ENCODE measurements at regions not wholly inside any gene's neighbourhood (a gene's known extent, or its start where the extent isn't known, plus 50 kb on each side); places are given as distances from the start of the nearest gene placed in this dataset.
A peak's percentile ranks its signal among the peaks of the same experiment; 100 is the strongest.

GRCh38 chr5:148937830-148938521, 111.6 kb downstream of the ADRB2 start:
- no peak for DNase-seq (ENCODE audit: low spot score)
- in situ Hi-C loops (cut with HindIII; ENCODE audit: low sequenced_read_pairs), result no loop called here

- no peak for DNase-seq (ENCODE audit: low spot score)
- in situ Hi-C loops (cut with HindIII; ENCODE audit: low sequenced_read_pairs), result no loop called here
Observed at GRCh38 chr5:148938522-148938882, 112.1 kb downstream of the ADRB2 start.

- in situ Hi-C loops (cut with HindIII; ENCODE audit: low sequenced_read_pairs), result no loop called here
- DNase-seq (ENCODE audit: low spot score), result no peak
Observed at GRCh38 chr5:148939676-148940075, 113.3 kb downstream of the ADRB2 start.

- in situ Hi-C loops (cut with HindIII; ENCODE audit: low sequenced_read_pairs), result no loop called here
- no peak for DNase-seq (ENCODE audit: low spot score)
Observed at GRCh38 chr5:148941810-148942209, 115.4 kb downstream of the ADRB2 start.

DNA sequence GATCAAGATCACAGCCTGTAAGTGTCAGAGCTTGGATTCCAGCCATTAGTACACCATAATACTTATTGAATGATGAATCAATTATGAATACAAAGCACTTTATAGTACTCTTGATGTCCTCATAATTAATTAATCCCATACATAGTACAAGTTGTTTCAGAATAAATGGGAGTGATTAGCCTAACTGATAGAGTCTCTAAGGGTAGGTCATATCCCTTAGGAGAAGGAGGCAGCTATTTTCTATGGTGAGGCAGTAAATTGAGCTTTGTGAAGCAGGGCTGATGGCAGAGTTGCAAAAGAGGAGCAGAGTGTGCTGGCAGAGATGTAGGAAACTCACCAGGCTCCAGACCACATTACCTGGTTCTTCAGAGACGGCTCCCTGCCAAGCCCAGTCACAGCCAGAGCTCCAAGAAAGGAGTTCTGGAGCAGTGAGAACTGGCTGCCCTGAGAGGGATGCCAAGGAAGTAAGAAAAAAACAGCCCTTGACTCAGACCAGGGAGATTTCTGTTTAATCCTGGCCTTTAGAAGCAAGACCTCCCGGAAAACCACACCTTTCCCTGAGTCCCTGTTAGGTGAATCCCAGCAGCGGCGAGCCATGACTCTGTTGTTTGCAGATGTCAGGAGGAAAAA, 112.9 kb downstream of the SH3TC2 start:
- peak; percentile 97 for DNase-seq (ENCODE audit: low spot score)

DNA sequence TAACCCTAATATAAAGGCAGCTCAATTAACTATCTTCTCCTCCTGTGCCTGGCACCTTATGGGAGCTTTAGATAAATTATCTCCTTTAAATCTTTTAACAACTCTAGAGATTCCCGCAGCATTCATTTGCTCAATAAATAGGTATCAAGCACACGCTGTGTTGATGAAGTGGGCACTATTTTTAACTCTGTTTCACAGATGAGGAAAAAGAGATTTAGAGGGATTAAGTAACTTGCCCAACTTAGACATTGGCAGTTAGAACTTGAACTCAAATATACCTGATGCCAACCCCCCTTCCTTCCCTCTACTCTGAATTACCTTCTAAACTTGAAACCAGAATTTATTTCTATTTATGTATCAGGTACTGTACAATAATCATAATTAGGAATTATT, 112.4 kb downstream of the SH3TC2 start:
- DNase-seq (ENCODE audit: low spot score), result no peak
- in situ Hi-C loops (cut with HindIII; ENCODE audit: low sequenced_read_pairs), result no loop called here

More for the DNA sequence above, 112.9 kb downstream of the SH3TC2 start:
- in situ Hi-C loops (cut with HindIII; ENCODE audit: low sequenced_read_pairs), result no loop called here

DNA sequence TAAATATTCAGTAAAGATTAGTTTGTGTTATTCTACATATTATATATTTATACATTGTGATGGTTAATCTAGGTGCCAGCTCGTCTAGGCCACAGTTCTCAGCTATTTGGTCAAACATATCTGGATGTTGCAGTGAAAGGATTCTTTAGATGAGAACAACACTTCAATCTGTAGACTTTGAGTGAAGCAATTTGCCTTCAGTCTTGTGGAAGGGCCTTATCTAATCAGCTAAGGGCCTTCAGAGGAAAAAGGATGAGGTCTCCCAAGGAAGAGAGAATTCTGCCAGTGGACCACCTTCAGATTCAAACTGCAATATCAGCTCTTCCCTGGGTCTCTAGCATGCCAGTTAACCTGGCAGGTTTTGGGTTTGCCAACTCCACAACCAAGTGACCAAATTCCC, 112.0 kb downstream of the SH3TC2 start:
- in situ Hi-C loops (cut with HindIII; ENCODE audit: low sequenced_read_pairs), result no loop called here
- DNase-seq (ENCODE audit: low spot score), result no peak

GRCh38 chr5:148951612-148952011, 111.2 kb downstream of the SH3TC2 start:
- in situ Hi-C loops (cut with HindIII; ENCODE audit: low sequenced_read_pairs), result no loop called here
- no peak for DNase-seq (ENCODE audit: low spot score)

DNA sequence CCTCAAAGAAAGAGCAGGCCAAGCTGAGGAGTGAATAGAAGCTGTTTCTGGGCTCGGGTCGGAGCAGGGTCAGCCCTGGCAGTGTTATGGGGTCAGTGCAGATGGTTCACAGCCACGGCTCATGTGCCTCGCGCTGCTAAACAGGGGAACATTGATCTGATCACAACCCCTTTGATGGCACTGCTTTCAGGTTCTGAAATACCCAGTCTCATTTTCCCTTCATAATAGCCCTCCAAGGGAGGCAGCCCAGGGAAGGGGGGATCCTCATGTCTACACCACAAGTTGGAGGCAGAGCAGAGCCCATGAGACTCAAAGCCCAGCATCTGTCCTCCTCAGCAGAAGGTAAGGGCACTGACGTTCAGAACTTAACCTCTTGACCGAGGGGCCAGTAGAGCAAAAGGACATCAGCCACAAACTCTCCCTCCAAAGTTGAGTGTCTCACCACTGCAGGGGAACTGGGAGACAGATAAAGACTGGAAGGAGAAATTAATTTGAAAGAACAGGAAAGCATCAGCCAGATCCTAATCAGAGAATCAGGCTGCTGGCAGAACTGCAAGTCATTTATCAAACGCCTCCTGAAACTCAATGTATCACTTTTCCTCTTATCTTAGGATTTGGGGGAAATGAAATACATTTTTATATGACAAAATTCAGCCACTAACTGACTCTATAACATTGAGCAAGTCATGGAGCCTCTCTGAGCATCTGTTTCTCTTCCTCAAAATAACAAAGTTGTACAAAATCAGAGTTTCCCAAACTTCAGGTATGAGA, 110.6 kb downstream of the SH3TC2 start:
- DNase-seq (ENCODE audit: low spot score), result no peak
- in situ Hi-C loops (cut with HindIII; ENCODE audit: low sequenced_read_pairs), result no loop called here

DNA sequence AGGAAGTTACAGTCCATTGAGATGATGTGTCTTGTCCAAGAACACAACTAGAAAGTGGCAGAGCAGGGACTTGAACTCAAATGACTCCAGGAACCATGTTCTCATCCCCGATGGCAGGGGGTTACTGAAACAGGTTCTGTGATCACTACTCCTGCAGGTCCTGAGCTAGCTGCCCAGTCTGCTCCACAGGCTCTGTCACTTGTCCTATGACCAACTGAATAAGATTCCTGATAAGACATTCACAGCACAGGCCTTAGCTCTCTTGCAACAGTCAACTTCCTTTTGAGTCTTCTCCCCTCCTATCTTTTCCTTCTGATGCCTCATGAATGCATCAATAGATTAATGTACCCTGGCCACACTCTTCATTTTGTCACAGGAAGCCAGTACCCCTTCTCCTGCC, 109.2 kb downstream of the SH3TC2 start:
- no peak for DNase-seq (ENCODE audit: low spot score)
- in situ Hi-C loops (cut with HindIII; ENCODE audit: low sequenced_read_pairs), result no loop called here

All from G401 (cell line).